Thyroid gland (tissue), 4 donors: ENCODE measurements at regions not wholly inside any gene's neighbourhood (a gene's known extent, or its start where the extent isn't known, plus 50 kb on each side); places are given as distances from the start of the nearest gene placed in this dataset.

Source experiments
- POLR2A ChIP-seq, 2 donors: fragments of 450-650 bp; IDR thresholded peaks; one replicate each; pipeline ENCODE4 v1.6.1; 2017; ENCODE audit warnings: antibody characterized with exemption in 2 of 2, mild to moderate bottlenecking in 2 of 2, moderate library complexity in 1 of 2
- TF ChIP-seq, protein P1 (sequence below), 6 experiments: fragments of 200-600 bp in 3 of 6; fragments of 450-650 bp in 3 of 6; sonication (generic) in 3 of 6; IDR thresholded peaks; one replicate each; pipeline ENCODE4 v1.5.1; 2016 to 2019; ENCODE audit warnings: antibody characterized with exemption in 6 of 6, mild to moderate bottlenecking in 2 of 6, inconsistent platforms in 1 of 6, moderate library complexity in 1 of 6

DNA sequence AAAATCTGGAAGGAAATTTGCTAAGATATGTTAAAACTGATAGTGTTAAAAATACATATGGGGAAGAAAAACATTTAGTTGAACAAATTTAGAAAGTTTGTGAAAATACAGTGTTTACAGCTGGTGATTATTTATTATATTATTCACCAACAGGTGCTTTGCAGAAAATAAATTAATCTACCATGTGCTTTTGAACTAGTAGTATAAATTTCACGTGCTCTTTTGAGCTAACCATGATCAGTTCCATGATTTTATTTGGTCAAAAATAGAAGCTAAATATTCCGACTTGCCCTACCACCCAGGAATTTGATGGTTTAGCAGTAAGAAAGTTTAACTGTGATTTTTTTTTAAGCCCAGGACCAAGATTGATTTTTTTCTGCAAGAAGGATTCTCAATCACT is 113.3 kb downstream of the SPRY2 start:
- TF ChIP-seq, protein P1, sequence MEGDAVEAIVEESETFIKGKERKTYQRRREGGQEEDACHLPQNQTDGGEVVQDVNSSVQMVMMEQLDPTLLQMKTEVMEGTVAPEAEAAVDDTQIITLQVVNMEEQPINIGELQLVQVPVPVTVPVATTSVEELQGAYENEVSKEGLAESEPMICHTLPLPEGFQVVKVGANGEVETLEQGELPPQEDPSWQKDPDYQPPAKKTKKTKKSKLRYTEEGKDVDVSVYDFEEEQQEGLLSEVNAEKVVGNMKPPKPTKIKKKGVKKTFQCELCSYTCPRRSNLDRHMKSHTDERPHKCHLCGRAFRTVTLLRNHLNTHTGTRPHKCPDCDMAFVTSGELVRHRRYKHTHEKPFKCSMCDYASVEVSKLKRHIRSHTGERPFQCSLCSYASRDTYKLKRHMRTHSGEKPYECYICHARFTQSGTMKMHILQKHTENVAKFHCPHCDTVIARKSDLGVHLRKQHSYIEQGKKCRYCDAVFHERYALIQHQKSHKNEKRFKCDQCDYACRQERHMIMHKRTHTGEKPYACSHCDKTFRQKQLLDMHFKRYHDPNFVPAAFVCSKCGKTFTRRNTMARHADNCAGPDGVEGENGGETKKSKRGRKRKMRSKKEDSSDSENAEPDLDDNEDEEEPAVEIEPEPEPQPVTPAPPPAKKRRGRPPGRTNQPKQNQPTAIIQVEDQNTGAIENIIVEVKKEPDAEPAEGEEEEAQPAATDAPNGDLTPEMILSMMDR (IDR thresholded peaks at IDR 0.05) = no peak
- no peak for TF ChIP-seq POLR2A (IDR thresholded peaks at IDR 0.05)
